ENCODE measurements at regions not wholly inside any gene's neighbourhood (a gene's known extent, or its start where the extent isn't known, plus 50 kb on each side); places are given as distances from the start of the nearest gene placed in this dataset.

DNA sequence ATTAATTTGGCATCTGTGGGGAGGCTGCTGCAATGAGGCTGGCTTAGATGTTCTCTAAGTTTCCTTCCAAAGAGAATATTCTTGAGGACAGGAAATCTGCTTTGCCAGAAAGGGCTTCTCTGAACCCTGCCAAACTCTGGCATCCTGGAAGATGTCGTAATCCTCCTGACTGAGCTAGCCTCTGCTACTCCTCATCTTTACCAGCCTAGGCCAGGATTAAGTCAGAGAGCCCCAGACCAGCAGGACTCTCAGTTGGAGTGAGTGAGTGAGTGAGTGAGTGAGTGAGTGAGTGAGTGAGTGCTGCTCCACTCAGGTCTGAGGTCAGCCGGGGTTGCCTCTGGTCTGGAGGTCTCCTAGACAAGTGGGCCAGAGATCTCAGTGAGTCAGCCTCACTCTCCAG lies 104.9 kb upstream of the SOD3 start:
- H3K9me3 Mint-ChIP-seq = peaks cover 2% of the 10 kb centered on the region
- H3K27ac ChIP-seq = no peak overlapping the region

DNA sequence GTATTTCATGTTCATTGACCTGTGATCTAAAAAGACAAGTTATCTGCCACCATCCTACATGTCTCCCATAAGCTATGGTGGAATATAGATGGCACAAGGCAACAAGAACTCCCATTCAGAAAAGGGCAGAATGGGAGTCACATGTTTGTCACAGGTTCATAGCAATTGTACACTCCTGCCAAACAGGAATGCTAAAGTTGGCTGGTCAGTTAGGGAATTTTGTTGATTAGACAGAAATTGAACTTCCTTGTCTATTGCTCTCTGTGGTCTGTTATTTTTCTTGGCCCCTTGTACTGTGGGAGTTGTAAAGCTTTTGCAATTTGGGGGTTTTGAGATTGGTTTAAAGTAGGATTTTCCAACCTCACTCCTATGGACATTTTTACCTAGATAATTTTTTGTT lies 101.7 kb upstream of the SOD3 start:
- Mint-ChIP-seq H3K4me1 (no peaks in the 10 kb centered on the region), H3K27me3 (ENCODE audit: insufficient read depth, low read depth) (no peaks in the 10 kb centered on the region), H3K9me3 (peaks cover 2% of the 10 kb centered on the region), H3K4me3 (no peak overlapping the region), H3K36me3 (no peaks in the 10 kb centered on the region), H3K27ac (no peak overlapping the region)
- Histone ChIP-seq H2AFZ (replicated peaks) (no peak overlapping the region), H3K4me2 (no peak overlapping the region), H3K79me2 (ENCODE audit: low read depth) (no peaks in the 10 kb centered on the region), H3K4me3 (no peak overlapping the region), H3K27ac (no peak overlapping the region), H4K20me1 (ENCODE audit: low read depth) (no peaks in the 10 kb centered on the region), H3K4me1 (no peaks in the 10 kb centered on the region), H3K9ac (no peak overlapping the region), H3K36me3 (no peaks in the 10 kb centered on the region), H3F3A (ENCODE audit: low read depth) (no peaks in the 10 kb centered on the region), H3K27me3 (no peaks in the 10 kb centered on the region), H3K9me3 (ENCODE audit: low read depth) (no peaks in the 10 kb centered on the region)
- TF ChIP-seq EZH2phosphoT487 (IDR thresholded peaks at IDR 0.05) (no peak), EZH2 (IDR thresholded peaks at IDR 0.05) (no peak)
- TF ChIP-seq, protein P1, sequence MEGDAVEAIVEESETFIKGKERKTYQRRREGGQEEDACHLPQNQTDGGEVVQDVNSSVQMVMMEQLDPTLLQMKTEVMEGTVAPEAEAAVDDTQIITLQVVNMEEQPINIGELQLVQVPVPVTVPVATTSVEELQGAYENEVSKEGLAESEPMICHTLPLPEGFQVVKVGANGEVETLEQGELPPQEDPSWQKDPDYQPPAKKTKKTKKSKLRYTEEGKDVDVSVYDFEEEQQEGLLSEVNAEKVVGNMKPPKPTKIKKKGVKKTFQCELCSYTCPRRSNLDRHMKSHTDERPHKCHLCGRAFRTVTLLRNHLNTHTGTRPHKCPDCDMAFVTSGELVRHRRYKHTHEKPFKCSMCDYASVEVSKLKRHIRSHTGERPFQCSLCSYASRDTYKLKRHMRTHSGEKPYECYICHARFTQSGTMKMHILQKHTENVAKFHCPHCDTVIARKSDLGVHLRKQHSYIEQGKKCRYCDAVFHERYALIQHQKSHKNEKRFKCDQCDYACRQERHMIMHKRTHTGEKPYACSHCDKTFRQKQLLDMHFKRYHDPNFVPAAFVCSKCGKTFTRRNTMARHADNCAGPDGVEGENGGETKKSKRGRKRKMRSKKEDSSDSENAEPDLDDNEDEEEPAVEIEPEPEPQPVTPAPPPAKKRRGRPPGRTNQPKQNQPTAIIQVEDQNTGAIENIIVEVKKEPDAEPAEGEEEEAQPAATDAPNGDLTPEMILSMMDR (IDR thresholded peaks at IDR 0.05) = no peak
- no peak for DNase-seq (ENCODE audit: low spot score)

More for the DNA sequence above, 104.9 kb upstream of the SOD3 start:
- Histone ChIP-seq H3K27me3 (no peaks in the 10 kb centered on the region), H3K4me2 (no peak overlapping the region), H3K9ac (no peak overlapping the region), H3K4me3 (no peak overlapping the region), H2AFZ (replicated peaks) (no peak overlapping the region), H3K36me3 (no peaks in the 10 kb centered on the region), H3K9me3 (ENCODE audit: low read depth) (no peaks in the 10 kb centered on the region), H3F3A (ENCODE audit: low read depth) (no peaks in the 10 kb centered on the region), H4K20me1 (ENCODE audit: low read depth) (no peaks in the 10 kb centered on the region), H3K79me2 (ENCODE audit: low read depth) (no peaks in the 10 kb centered on the region), H3K4me1 (no peaks in the 10 kb centered on the region)
- Mint-ChIP-seq H3K4me3 (no peak overlapping the region), H3K27me3 (ENCODE audit: insufficient read depth, low read depth) (peaks cover 2% of the 10 kb centered on the region), H3K27ac (no peak overlapping the region), H3K4me1 (no peaks in the 10 kb centered on the region), H3K36me3 (no peaks in the 10 kb centered on the region)
- TF ChIP-seq EZH2phosphoT487 (IDR thresholded peaks at IDR 0.05) = no peak
- TF ChIP-seq, protein P1 (IDR thresholded peaks at IDR 0.05) = no peak
- no peak for TF ChIP-seq EZH2 (IDR thresholded peaks at IDR 0.05)
- DNase-seq (ENCODE audit: low spot score) = no peak

DNA sequence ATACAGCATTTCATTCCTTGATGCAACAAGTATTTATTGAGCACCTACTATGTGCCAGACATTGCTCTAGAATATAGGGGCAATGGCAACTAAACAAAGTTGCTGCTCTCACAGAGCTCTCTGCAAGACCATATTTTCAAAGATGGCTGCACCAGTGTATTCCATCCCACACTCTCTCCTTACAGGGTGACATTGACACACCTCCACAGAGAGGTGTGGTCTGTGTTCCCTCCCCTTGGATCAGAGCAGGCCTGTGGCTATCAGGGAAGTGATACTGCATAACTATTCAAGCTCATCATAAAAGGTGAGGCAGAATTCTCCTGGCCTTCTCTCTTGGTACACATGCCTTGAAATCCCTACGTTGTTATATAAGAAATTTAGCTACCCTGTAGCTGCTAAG lies 95.3 kb upstream of the SOD3 start:
- H3K4me1 Mint-ChIP-seq = peaks cover 7% of the 10 kb centered on the region
- no peaks in the 10 kb centered on the region for H3K9me3 Mint-ChIP-seq
- H3K36me3 Mint-ChIP-seq = no peaks in the 10 kb centered on the region
- Histone ChIP-seq H4K20me1 (ENCODE audit: low read depth) (no peaks in the 10 kb centered on the region), H3K27me3 (no peaks in the 10 kb centered on the region), H3F3A (ENCODE audit: low read depth) (no peaks in the 10 kb centered on the region), H3K4me1 (peaks cover 13% of the 10 kb centered on the region), H3K9me3 (ENCODE audit: low read depth) (no peaks in the 10 kb centered on the region), H3K9ac (no peak overlapping the region), H3K36me3 (no peaks in the 10 kb centered on the region), H3K27ac (no peak overlapping the region), H3K79me2 (ENCODE audit: low read depth) (no peaks in the 10 kb centered on the region), H3K4me2 (no peak overlapping the region), H2AFZ (replicated peaks) (no peak overlapping the region), H3K4me3 (no peak overlapping the region)
- TF ChIP-seq EZH2phosphoT487 (IDR thresholded peaks at IDR 0.05) (no peak), EZH2 (IDR thresholded peaks at IDR 0.05) (no peak)
- TF ChIP-seq, protein P1 (IDR thresholded peaks at IDR 0.05) = no peak
- H3K4me3 Mint-ChIP-seq = no peak overlapping the region
- no peak for DNase-seq (ENCODE audit: low spot score)
- H3K27ac Mint-ChIP-seq = no peak overlapping the region
- no peaks in the 10 kb centered on the region for H3K27me3 Mint-ChIP-seq (ENCODE audit: insufficient read depth, low read depth)
